GM03348 (cell line): ENCODE measurements at regions not wholly inside any gene's neighbourhood (a gene's known extent, or its start where the extent isn't known, plus 50 kb on each side); places are given as distances from the start of the nearest gene placed in this dataset.

Experiments
- DNase-seq: peaks from one replicate; pipeline ENCODE4 v3.0.0; 2012; ENCODE audit warnings: low spot score

DNA sequence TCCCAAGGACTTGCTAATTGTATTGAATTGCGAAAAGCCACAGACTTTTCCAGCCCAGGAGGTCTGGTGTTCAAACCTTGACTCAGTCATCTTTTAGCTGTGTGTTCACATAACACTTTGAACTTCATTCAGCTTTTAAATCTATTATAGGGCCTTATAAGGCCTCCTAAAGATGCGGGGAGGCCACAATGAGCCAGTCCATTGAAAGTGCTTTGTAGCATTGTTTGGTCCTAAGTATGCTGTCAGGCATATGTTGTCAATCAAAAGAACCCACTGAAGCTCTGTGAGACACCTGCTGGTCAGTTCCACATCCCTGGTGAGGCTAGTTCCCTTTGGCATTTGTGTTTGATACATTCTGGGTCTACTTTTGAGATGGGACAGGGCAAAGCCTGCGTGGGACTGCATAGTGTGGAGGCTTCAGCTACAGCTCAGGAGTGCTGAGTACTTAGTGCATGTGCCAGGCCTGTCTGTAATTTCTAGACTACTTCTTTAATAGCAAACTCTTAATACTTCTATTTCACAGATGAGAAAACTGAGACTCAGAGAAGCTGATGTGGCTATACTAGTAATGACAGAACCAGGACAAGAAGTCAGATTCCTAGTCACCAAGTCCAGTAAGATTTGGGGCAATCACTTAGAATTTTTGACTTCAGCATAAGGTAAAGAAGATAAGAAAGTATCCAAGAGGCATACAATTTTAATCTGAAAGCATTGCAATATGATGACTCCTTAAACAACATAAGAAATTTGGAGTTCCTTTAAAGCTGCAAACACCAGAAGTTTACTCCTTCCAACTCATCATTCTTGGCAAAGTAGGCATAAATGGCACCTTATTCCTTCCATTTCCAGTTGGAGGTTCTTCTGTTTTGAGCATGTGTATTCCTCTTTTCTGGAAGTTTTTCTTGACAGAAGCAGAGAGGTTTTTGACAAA lies 213.0 kb downstream of the PDCD6IP start:
- DNase-seq: no peak

- DNase-seq: peak; percentile 90
Measured at GRCh38 chr3:34012102-34012461, 213.7 kb downstream of the PDCD6IP start.

- no peak for DNase-seq
Measured at GRCh38 chr3:34013818-34014570, 215.6 kb downstream of the PDCD6IP start.

GRCh38 chr3:34015204-34016142 lies 217.0 kb downstream of the PDCD6IP start:
- DNase-seq: no peak

GRCh38 chr3:34016925-34017587 lies 218.6 kb downstream of the PDCD6IP start:
- no peak for DNase-seq

- DNase-seq: no peak
Measured at GRCh38 chr3:34017757-34018156, 219.3 kb downstream of the PDCD6IP start.

DNA sequence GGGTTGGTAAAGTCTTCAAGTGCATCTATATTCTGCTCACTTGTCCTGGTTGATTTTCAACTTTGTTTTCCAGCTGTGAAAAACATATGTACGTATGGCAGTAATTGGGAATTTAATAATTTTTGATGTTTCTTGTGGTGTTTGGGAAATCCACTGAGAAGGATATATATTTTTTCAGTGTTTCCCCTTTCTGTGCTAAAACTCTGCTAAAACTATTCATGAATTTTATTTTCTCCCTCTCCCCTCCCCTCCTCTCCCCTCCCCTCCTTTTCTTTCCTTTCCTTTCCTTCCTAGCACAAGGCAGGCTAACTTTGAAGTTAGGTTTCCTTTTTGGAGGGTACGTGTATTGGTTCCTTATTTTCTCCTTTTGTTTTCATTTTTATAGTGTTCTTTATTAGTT lies 220.7 kb downstream of the PDCD6IP start:
- no peak for DNase-seq

GRCh38 chr3:34020170-34020569 lies 221.7 kb downstream of the PDCD6IP start:
- DNase-seq: no peak

GRCh38 chr3:34020726-34021680 lies 222.6 kb downstream of the PDCD6IP start:
- no peak for DNase-seq

DNA sequence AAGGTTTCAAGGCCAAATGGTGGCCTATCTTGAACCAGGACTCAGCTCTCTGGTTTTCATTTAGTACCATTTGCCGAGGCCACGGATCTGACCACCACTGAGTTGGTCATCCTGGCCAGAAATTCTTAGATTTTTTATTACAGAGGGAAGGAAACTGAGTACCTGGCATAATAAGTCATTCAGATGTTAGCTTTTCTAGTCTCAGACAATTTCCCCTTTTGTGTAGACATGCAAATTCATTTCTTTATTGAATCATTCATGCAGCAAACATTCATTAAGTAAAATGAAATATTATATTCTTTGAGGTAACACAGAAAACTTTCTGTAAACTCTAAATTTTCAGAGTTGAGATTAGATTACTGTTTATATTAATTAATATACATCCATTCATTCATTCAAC lies 223.7 kb downstream of the PDCD6IP start:
- no peak for DNase-seq

- DNase-seq: no peak
Measured at GRCh38 chr3:34024447-34025240, 226.2 kb downstream of the PDCD6IP start.

- no peak for DNase-seq
Measured at GRCh38 chr3:34033839-34034238, 235.4 kb downstream of the PDCD6IP start.

DNA sequence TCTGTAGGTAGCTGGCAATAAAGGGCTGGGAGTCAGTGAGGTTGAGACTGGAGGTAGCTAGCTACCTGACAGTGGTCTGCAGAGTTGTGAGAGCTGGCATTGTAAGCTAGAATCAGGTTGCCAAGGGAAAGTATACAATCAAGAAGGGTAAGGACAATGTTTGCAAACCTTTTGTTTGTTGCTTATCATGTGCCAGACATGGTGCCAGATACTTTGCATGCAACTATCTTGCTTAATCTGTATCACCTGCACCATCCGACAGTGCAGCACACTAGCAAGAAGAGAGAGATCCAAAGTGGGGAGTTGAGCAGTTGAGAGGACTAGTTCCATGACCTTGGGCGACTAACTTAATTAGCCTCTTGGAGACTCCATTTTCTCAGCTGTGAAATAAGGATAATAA lies 236.4 kb downstream of the PDCD6IP start:
- DNase-seq: no peak

GRCh38 chr3:34035775-34036174 lies 237.3 kb downstream of the PDCD6IP start:
- DNase-seq: no peak

DNA sequence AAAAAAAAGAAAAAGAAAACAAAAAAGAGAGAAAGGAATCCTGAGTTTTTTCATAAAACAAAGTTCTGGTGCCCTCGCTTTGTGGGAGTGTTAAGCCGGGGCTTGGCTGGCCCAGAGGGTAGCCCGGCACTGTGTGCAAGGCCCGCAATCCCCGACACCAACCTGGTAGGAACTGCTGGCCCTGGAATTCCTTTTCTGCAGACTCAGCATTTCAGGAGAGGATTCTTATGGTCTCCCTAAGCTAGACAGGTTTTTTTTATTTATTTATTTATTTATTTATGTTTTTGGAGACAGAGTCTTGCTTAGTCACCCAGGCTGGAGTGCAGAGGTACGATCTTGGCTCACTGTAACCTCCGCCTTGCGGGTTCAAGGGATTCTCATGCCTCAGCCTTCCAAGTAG lies 238.8 kb downstream of the PDCD6IP start:
- no peak for DNase-seq

GRCh38 chr3:34038131-34038530 lies 239.7 kb downstream of the PDCD6IP start:
- DNase-seq: no peak

GRCh38 chr3:34046154-34046553 lies 247.7 kb downstream of the PDCD6IP start:
- DNase-seq: no peak

- no peak for DNase-seq
Measured at GRCh38 chr3:34053626-34054025, 255.2 kb downstream of the PDCD6IP start.

- DNase-seq: no peak
Measured at GRCh38 chr3:34056181-34056910, 257.9 kb downstream of the PDCD6IP start.
